ENCODE measurements at regions not wholly inside any gene's neighbourhood (a gene's known extent, or its start where the extent isn't known, plus 50 kb on each side); places are given as distances from the start of the nearest gene placed in this dataset.

DNA sequence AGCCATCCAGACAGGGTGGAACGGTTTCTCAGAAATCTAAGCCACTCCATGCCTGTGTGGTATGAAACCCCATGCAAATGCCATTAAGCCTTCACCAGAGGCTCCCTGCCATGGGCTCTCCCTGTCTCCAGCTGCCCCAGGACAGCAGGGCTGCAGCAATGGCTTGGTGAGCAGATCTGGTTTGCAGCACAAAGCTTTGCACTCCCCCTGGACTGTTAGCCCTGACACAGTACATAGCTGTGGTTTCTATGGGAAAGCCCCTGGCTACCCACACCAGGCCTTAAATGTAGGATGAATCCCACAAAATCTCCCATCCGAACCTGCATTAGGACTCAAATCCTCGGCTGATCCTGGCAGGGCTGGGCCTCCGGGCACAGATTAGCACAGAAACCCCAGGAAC lies 291.6 kb downstream of the TNS1 start:
- ATAC-seq (no peak), DNase-seq (no peak)
- H3K9me3 ChIP-seq, result peaks cover 0 to 8% (median 0%) of the 10 kb centered on the region in 11 donors
- H3K4me3 ChIP-seq, result no peak overlapping the region
- TF ChIP-seq, protein P1, sequence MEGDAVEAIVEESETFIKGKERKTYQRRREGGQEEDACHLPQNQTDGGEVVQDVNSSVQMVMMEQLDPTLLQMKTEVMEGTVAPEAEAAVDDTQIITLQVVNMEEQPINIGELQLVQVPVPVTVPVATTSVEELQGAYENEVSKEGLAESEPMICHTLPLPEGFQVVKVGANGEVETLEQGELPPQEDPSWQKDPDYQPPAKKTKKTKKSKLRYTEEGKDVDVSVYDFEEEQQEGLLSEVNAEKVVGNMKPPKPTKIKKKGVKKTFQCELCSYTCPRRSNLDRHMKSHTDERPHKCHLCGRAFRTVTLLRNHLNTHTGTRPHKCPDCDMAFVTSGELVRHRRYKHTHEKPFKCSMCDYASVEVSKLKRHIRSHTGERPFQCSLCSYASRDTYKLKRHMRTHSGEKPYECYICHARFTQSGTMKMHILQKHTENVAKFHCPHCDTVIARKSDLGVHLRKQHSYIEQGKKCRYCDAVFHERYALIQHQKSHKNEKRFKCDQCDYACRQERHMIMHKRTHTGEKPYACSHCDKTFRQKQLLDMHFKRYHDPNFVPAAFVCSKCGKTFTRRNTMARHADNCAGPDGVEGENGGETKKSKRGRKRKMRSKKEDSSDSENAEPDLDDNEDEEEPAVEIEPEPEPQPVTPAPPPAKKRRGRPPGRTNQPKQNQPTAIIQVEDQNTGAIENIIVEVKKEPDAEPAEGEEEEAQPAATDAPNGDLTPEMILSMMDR (IDR thresholded peaks at IDR 0.05), result no peak
- H3K36me3 ChIP-seq, result peaks cover 0 to 2% (median 0%) of the 10 kb centered on the region in 9 donors
- H3K27ac ChIP-seq, result no peak overlapping the region
- H3K4me1 ChIP-seq, result peaks cover 0 to 35% (median 26%) of the 10 kb centered on the region in 9 donors
- WGBS, 2 donors, result 91 to 95% methylated on average over 4 of the region's 4 CpGs
- intact Hi-C loops (cut with DNase I), result loop anchor here (5.0 to 10.0 kb wide), 14 partner anchors 59 to 1194 kb away; partner anchors contain the start of gene IGFBP5 (in 5 of the 10)
- H3K27me3 ChIP-seq, result no peaks in the 10 kb centered on the region

DNA sequence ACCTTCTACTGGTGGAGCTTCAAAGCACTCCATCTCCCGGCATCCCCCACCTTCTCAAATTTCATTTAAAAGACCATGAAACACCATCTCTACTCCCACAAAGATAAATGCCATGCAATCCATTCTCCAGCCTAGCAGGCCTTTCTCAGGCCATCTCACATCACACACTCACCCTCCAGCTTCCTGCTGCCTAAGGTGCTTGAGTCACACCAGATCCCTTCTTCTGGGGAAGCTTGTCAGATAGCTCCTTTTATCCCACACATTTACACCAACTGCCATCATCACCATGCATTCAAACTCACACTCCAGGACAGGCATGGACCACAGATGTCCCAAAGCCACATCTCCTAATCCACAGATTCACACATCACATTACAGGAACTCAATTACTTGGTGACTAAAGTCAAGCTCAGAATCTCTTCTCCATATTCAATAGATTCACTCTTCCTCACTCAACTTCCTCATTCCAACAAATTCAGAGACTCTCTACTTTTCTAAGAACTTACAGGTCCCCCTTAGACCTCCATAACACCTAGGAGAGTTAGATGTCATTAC lies 292.5 kb downstream of the TNS1 start:
- Histone ChIP-seq H3K36me3 (no peaks in the 10 kb centered on the region), H3K27me3 (no peaks in the 10 kb centered on the region), H3K4me1 (peaks cover 0 to 35% (median 26%) of the 10 kb centered on the region in 9 donors), H3K4me3 (no peak overlapping the region), H3K9me3 (peaks cover 0 to 1% (median 0%) of the 10 kb centered on the region in 11 donors), H3K27ac (no peak overlapping the region)
- ATAC-seq (no peak), DNase-seq (no peak)
- intact Hi-C loops (cut with DNase I), result loop anchor here (5.0 to 10.0 kb wide), 14 partner anchors 58 to 1193 kb away; partner anchors contain the start of gene IGFBP5 (in 5 of the 10)
- WGBS, 2 donors, result 89 to 93% methylated on average over 1 of the region's 1 CpG
- TF ChIP-seq, protein P1 (IDR thresholded peaks at IDR 0.05), result no peak

DNA sequence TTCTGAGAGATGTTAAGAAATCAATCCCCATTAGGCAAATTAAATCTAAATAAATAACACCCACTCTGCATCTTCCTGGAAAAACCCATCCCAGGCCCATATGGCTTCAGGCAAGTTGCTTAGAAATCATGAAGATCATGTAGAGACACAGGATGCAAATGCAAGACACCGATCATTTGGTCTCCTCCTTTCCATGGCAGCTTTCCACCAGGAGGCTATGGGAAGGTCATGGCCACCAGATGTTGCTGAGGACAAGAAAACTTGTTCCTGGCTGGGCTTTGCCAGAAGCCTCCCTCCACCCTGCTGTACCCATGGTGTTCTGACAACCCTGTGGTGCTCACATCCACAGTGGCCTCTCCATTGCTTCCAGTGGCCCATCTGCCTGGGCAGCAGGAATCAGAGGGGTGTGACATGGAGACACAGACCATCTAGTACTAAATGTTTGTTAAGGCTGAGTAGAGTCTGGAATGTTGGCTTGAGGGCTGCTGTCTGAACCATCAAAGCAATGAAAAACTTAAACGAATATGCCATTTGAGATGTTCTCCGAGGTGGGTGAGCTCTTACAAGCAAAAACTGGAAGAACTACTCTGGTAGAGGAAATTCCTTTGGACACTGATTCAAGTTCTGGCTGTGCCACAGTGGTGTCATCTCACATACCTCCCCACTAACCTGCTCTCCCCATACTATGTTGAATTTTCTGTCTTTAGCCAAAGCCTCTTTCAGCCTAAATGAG lies 293.2 kb downstream of the TNS1 start:
- Histone ChIP-seq H3K27me3 (no peaks in the 10 kb centered on the region), H3K9me3 (no peaks in the 10 kb centered on the region), H3K36me3 (no peaks in the 10 kb centered on the region), H3K4me3 (no peak overlapping the region), H3K27ac (no peak overlapping the region), H3K4me1 (peaks cover 0 to 30% (median 25%) of the 10 kb centered on the region in 9 donors)
- 80 to 85% methylated on average over 3 of the region's 3 CpGs for WGBS, 2 donors
- TF ChIP-seq, protein P1 (IDR thresholded peaks at IDR 0.05), result no peak
- no peak for ATAC-seq
- intact Hi-C loops (cut with DNase I), result loop anchor here (5.0 to 10.0 kb wide), 15 partner anchors 57 to 1192 kb away; partner anchors contain the start of gene IGFBP5 (in 5 of the 10)
- DNase-seq, result no peak

DNA sequence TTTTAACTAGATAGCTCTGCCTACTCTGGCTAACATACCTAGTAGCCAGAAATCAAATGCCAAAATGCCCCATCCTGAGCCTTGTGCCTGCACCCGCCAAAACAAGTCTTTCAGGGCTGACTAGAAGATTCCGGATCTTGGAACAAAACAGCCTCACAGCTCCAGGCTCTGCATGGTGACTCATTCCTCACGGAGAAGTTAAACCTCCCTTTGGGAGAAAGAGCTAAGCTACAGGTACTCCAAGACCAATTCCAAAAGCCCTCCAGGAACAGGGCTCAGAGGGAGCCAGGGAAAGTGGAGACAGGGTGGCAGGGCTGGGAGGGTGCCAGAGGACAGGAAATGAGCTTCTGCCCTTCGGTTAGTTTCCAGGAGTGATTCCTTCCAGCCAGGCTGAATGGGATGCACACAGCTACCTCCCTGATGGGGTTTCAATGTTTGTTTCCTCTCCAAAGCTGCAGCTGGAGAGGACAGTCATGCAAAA lies 295.6 kb downstream of the TNS1 start:
- peak; percentile 30 to 71 (median 54) for ATAC-seq
- intact Hi-C loops (cut with DNase I), result loop anchor here in 2 of 10 donors (5.0 kb wide), 2 partner anchors 55 to 525 kb away; no protein-coding TSS in a partner anchor
- no peaks in the 10 kb centered on the region for H3K36me3 ChIP-seq
- TF ChIP-seq, protein P1 (IDR thresholded peaks at IDR 0.05), result no peak
- peaks cover 0 to 12% (median 9%) of the 10 kb centered on the region in 9 donors for H3K4me1 ChIP-seq
- DNase-seq, result peak in 1 of 2 donors; percentile 11
- no peak overlapping the region for H3K4me3 ChIP-seq
- H3K9me3 ChIP-seq, result no peaks in the 10 kb centered on the region
- H3K27me3 ChIP-seq, result no peaks in the 10 kb centered on the region
- WGBS, 2 donors, result 38 to 56% methylated on average over 4 of the region's 4 CpGs
- H3K27ac ChIP-seq, result peak overlapping the region in 4 of 10 donors; percentile 16 to 37 (median 28)
